Uterus (tissue), 2 donors: ENCODE measurements at regions not wholly inside any gene's neighbourhood (a gene's known extent, or its start where the extent isn't known, plus 50 kb on each side); places are given as distances from the start of the nearest gene placed in this dataset.

Experiments
- CTCF ChIP-seq, 4 experiments: fragments of 200-600 bp in 2 of 4; fragments of 450-650 bp in 2 of 4; sonication (generic) in 2 of 4; IDR thresholded peaks; one replicate each; pipeline ENCODE4 v1.5.1; 2016 to 2019; ENCODE audit warnings: antibody characterized with exemption in 4 of 4, mild to moderate bottlenecking in 2 of 4, moderate library complexity in 1 of 4
- POLR2A ChIP-seq, 2 donors: fragments of 450-650 bp; IDR thresholded peaks; one replicate each; pipeline ENCODE4 v1.6.1; 2016; ENCODE audit warnings: antibody characterized with exemption in 2 of 2, mild to moderate bottlenecking in 1 of 2, moderate library complexity in 1 of 2

- TF ChIP-seq POLR2A (IDR thresholded peaks at IDR 0.05) (no peak), CTCF (IDR thresholded peaks at IDR 0.05) (no peak)
Measured at GRCh38 chr6:141309295-141309694, 823.4 kb upstream of the GJE1 start.
